ENCODE measurements at regions not wholly inside any gene's neighbourhood (a gene's known extent, or its start where the extent isn't known, plus 50 kb on each side); places are given as distances from the start of the nearest gene placed in this dataset.

DNA sequence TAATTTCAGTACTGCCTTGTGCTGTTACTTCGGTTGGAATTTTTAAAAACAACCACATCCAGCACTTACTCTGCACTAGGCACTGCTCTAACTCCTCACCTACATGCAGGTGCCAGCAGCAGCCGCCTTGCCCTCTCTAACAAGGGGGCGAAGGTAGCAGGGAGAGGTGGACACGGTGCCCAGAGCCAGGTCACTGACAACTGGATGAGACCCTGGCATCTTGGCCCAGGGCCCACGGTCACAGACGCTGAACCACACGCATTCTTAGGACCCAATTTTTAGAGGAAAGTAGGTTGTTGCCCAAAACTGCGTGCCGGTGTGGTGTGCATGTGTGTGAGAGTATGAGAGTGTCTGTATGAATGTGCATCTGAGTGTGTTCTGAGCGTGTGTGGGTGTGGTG, 63.4 kb upstream of the GATA2 start:
- Histone ChIP-seq H3K79me2 (ENCODE audit: insufficient read depth, low read length) (no peaks in the 10 kb centered on the region), H3K4me1 (ENCODE audit: control insufficient read depth in 1 of 2, insufficient read depth in 2 of 2, low read length in 2 of 2) (peaks cover 4 to 10% of the 10 kb centered on the region in 2 donors), H3K27ac (ENCODE audit: low read depth in 1 of 2, low read length in 2 of 2) (no peak overlapping the region), H2AFZ (ENCODE audit: insufficient read depth, low read depth, low read length, poor library complexity, severe bottlenecking) (no peak overlapping the region), H3K4me3 (replicated peaks in 1 of 3; ENCODE audit: low read depth in 2 of 3, low read length in 3 of 3) (no peak overlapping the region), H3K27me3 (ENCODE audit: control insufficient read depth in 2 of 2, insufficient read depth in 2 of 2, low read length in 2 of 2) (peaks cover 3 to 33% of the 10 kb centered on the region in 2 donors), H3K4me2 (replicated peaks; ENCODE audit: extremely low read depth, low read length, poor library complexity, severe bottlenecking) (no peak overlapping the region), H3K9ac (ENCODE audit: insufficient read depth, low read length, poor library complexity, severe bottlenecking) (no peak overlapping the region), H4K20me1 (ENCODE audit: insufficient read depth, low read length) (no peaks in the 10 kb centered on the region), H3K9me3 (replicated peaks in 1 of 2; ENCODE audit: control insufficient read depth in 1 of 2, insufficient read depth in 1 of 2, low read length in 2 of 2) (peaks cover 0 to 2% of the 10 kb centered on the region in 2 donors), H3K36me3 (replicated peaks in 1 of 2; ENCODE audit: control insufficient read depth in 1 of 2, insufficient read depth in 2 of 2, low read length in 2 of 2) (no peaks in the 10 kb centered on the region)
- TF ChIP-seq, protein P1, sequence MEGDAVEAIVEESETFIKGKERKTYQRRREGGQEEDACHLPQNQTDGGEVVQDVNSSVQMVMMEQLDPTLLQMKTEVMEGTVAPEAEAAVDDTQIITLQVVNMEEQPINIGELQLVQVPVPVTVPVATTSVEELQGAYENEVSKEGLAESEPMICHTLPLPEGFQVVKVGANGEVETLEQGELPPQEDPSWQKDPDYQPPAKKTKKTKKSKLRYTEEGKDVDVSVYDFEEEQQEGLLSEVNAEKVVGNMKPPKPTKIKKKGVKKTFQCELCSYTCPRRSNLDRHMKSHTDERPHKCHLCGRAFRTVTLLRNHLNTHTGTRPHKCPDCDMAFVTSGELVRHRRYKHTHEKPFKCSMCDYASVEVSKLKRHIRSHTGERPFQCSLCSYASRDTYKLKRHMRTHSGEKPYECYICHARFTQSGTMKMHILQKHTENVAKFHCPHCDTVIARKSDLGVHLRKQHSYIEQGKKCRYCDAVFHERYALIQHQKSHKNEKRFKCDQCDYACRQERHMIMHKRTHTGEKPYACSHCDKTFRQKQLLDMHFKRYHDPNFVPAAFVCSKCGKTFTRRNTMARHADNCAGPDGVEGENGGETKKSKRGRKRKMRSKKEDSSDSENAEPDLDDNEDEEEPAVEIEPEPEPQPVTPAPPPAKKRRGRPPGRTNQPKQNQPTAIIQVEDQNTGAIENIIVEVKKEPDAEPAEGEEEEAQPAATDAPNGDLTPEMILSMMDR (IDR thresholded peaks at IDR 0.05): no peak
- Mint-ChIP-seq H3K36me3 (peaks cover 0 to 2% of the 10 kb centered on the region in 2 donors), H3K27ac (no peak overlapping the region), H3K9me3 (peaks cover 0 to 7% (median 4%) of the 10 kb centered on the region in 7 donors), H3K4me3 (peak overlapping the region in 1 of 2 donors; percentile 61), H3K4me1 (peaks cover 22% of the 10 kb centered on the region), H3K27me3 (ENCODE audit: low read depth in 3 of 3) (peaks cover 36 to 54% (median 39%) of the 10 kb centered on the region in 3 donors)
- 56% methylated on average over 9 of the region's 10 CpGs for WGBS (ENCODE audit: insufficient coverage)
- DNase-seq: no peak
- intact Hi-C loops (cut with micrococcal nuclease): no loop called here

DNA sequence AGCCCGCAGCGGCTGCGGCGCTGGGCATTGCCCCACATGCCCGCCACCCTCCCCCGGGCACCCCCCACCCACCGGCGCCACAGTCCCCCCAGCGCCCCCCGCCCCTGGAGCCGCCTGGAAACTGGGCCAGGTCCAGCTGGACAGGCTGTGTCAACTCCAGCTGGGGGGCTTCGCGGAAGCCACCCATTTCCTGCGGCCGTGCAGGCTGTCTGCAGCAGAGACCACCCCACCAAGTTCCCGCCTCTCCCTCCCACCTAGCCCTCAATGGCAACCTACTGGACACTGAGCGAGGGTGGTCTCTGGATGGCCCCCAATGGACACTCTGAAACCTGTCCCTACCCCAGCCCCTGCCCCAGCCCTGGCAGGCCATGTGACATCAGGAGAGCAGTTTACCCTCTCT, 62.8 kb upstream of the GATA2 start:
- peaks cover 36 to 58% (median 40%) of the 10 kb centered on the region in 3 donors for H3K27me3 Mint-ChIP-seq (ENCODE audit: low read depth in 3 of 3)
- DNase-seq: no peak
- peak overlapping the region; percentile 74 for H3K4me2 ChIP-seq (replicated peaks; ENCODE audit: extremely low read depth, low read length, poor library complexity, severe bottlenecking)
- no peak overlapping the region for H3K27ac Mint-ChIP-seq
- H3K9ac ChIP-seq (ENCODE audit: insufficient read depth, low read length, poor library complexity, severe bottlenecking): no peak overlapping the region
- H4K20me1 ChIP-seq (ENCODE audit: insufficient read depth, low read length): no peaks in the 10 kb centered on the region
- intact Hi-C loops (cut with micrococcal nuclease): no loop called here
- H3K9me3 Mint-ChIP-seq: peaks cover 0 to 7% (median 4%) of the 10 kb centered on the region in 7 donors
- 13% methylated on average over 8 of the region's 17 CpGs for WGBS (ENCODE audit: insufficient coverage)
- H3K27ac ChIP-seq (ENCODE audit: low read depth in 1 of 2, low read length in 2 of 2): no peak overlapping the region
- no peak overlapping the region for H2AFZ ChIP-seq (ENCODE audit: insufficient read depth, low read depth, low read length, poor library complexity, severe bottlenecking)
- TF ChIP-seq, protein P1 (IDR thresholded peaks at IDR 0.05): no peak
- peaks cover 0 to 2% of the 10 kb centered on the region in 2 donors for H3K36me3 Mint-ChIP-seq
- H3K4me1 ChIP-seq (ENCODE audit: control insufficient read depth in 1 of 2, insufficient read depth in 2 of 2, low read length in 2 of 2): peaks cover 4 to 10% of the 10 kb centered on the region in 2 donors
- peaks cover 3 to 33% of the 10 kb centered on the region in 2 donors for H3K27me3 ChIP-seq (ENCODE audit: control insufficient read depth in 2 of 2, insufficient read depth in 2 of 2, low read length in 2 of 2)
- peak overlapping the region in 1 of 2 donors; percentile 69 for H3K4me3 Mint-ChIP-seq
- H3K79me2 ChIP-seq (ENCODE audit: insufficient read depth, low read length): no peaks in the 10 kb centered on the region
- peak overlapping the region in 1 of 3 experiments; percentile 68 for H3K4me3 ChIP-seq (replicated peaks in 1 of 3; ENCODE audit: low read depth in 2 of 3, low read length in 3 of 3)
- peaks cover 0 to 2% of the 10 kb centered on the region in 2 donors for H3K9me3 ChIP-seq (replicated peaks in 1 of 2; ENCODE audit: control insufficient read depth in 1 of 2, insufficient read depth in 1 of 2, low read length in 2 of 2)
- no peaks in the 10 kb centered on the region for H3K36me3 ChIP-seq (replicated peaks in 1 of 2; ENCODE audit: control insufficient read depth in 1 of 2, insufficient read depth in 2 of 2, low read length in 2 of 2)
- H3K4me1 Mint-ChIP-seq: peaks cover 24% of the 10 kb centered on the region

Data from CD14-positive monocyte (primary cell).